GM19023 (cell line): ENCODE measurements at regions not wholly inside any gene's neighbourhood (a gene's known extent, or its start where the extent isn't known, plus 50 kb on each side); places are given as distances from the start of the nearest gene placed in this dataset.

Experiments
- ATAC-seq: cut with Tn5 transposase; IDR thresholded peaks from one replicate; pipeline ENCODE4 v1.9.1; 2021; ENCODE audit warnings: mild to moderate bottlenecking, moderate library complexity; ENCODE audit not compliant: unreplicated experiment

GRCh38 chr7:79877874-79878465, 256.7 kb upstream of the GNAI1 start:
- ATAC-seq = no peak

GRCh38 chr7:79876848-79877252, 257.8 kb upstream of the GNAI1 start:
- no peak for ATAC-seq

GRCh38 chr7:79874797-79875196, 259.8 kb upstream of the GNAI1 start:
- ATAC-seq = no peak

GRCh38 chr7:79872176-79872575, 262.5 kb upstream of the GNAI1 start:
- ATAC-seq = no peak

- ATAC-seq = no peak
These were observed 266.6 kb upstream of the GNAI1 start for GRCh38 chr7:79868010-79868409.

GRCh38 chr7:79862447-79863210, 272.0 kb upstream of the GNAI1 start:
- ATAC-seq = no peak

- ATAC-seq = no peak
These were observed 279.5 kb upstream of the GNAI1 start for GRCh38 chr7:79855172-79855571.

GRCh38 chr7:79854621-79855020, 280.0 kb upstream of the GNAI1 start:
- ATAC-seq = no peak

- ATAC-seq = no peak
These were observed 296.7 kb upstream of the GNAI1 start for GRCh38 chr7:79837915-79838314.

- ATAC-seq = no peak
These were observed 301.0 kb upstream of the GNAI1 start for GRCh38 chr7:79833616-79834015.

- no peak for ATAC-seq
These were observed 305.8 kb upstream of the GNAI1 start for GRCh38 chr7:79828866-79829265.

- no peak for ATAC-seq
These were observed 311.2 kb upstream of the GNAI1 start for GRCh38 chr7:79823246-79823951.

- no peak for ATAC-seq
These were observed 311.9 kb upstream of the GNAI1 start for GRCh38 chr7:79822620-79823240.

GRCh38 chr7:79820387-79820786, 314.2 kb upstream of the GNAI1 start:
- no peak for ATAC-seq

- no peak for ATAC-seq
These were observed 323.7 kb upstream of the GNAI1 start for GRCh38 chr7:79810916-79811315.

- ATAC-seq = no peak
These were observed 328.4 kb upstream of the GNAI1 start for GRCh38 chr7:79806161-79806734.

GRCh38 chr7:79790656-79791262, 337.3 kb upstream of the MAGI2 start:
- no peak for ATAC-seq

- no peak for ATAC-seq
These were observed 336.3 kb upstream of the MAGI2 start for GRCh38 chr7:79789584-79790345.

- no peak for ATAC-seq
These were observed 334.2 kb upstream of the MAGI2 start for GRCh38 chr7:79787623-79788022.

- no peak for ATAC-seq
These were observed 333.6 kb upstream of the MAGI2 start for GRCh38 chr7:79787096-79787495.
